ENCODE measurements at regions not wholly inside any gene's neighbourhood (a gene's known extent, or its start where the extent isn't known, plus 50 kb on each side); places are given as distances from the start of the nearest gene placed in this dataset.

- TF ChIP-seq, protein P1, sequence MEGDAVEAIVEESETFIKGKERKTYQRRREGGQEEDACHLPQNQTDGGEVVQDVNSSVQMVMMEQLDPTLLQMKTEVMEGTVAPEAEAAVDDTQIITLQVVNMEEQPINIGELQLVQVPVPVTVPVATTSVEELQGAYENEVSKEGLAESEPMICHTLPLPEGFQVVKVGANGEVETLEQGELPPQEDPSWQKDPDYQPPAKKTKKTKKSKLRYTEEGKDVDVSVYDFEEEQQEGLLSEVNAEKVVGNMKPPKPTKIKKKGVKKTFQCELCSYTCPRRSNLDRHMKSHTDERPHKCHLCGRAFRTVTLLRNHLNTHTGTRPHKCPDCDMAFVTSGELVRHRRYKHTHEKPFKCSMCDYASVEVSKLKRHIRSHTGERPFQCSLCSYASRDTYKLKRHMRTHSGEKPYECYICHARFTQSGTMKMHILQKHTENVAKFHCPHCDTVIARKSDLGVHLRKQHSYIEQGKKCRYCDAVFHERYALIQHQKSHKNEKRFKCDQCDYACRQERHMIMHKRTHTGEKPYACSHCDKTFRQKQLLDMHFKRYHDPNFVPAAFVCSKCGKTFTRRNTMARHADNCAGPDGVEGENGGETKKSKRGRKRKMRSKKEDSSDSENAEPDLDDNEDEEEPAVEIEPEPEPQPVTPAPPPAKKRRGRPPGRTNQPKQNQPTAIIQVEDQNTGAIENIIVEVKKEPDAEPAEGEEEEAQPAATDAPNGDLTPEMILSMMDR (IDR thresholded peaks at IDR 0.05), result no peak
- TF ChIP-seq POLR2A (IDR thresholded peaks at IDR 0.05), result no peak
- no peak for TF ChIP-seq EP300 (IDR thresholded peaks at IDR 0.05)
Measured at GRCh38 chr15:77862651-77863104, 214.8 kb downstream of the TBC1D2B start.

Measured in ovary (tissue), 3 donors.